GM19397 (cell line): ENCODE measurements at regions not wholly inside any gene's neighbourhood (a gene's known extent, or its start where the extent isn't known, plus 50 kb on each side); places are given as distances from the start of the nearest gene placed in this dataset.
"Not testable (repeated sequence)": the region's sequence is repeated elsewhere in the genome, so short reads cannot be mapped to it uniquely, and the experiment has no call there.

Experiments used
- ATAC-seq: cut with Tn5 transposase; IDR thresholded peaks from one replicate; pipeline ENCODE4 v1.9.1; 2021; ENCODE audit warnings: mild to moderate bottlenecking, moderate library complexity; ENCODE audit not compliant: unreplicated experiment

GRCh38 chr6:67686225-67686624 lies 948.9 kb upstream of the ADGRB3 start:
- not testable (repeated sequence) for ATAC-seq

GRCh38 chr6:67683960-67684359 lies 951.1 kb upstream of the ADGRB3 start:
- no peak for ATAC-seq

GRCh38 chr6:67680297-67680932 lies 954.7 kb upstream of the ADGRB3 start:
- no peak for ATAC-seq

- no peak for ATAC-seq
Measured at GRCh38 chr6:67679566-67680296, 955.4 kb upstream of the ADGRB3 start.

- no peak for ATAC-seq
Measured at GRCh38 chr6:67676892-67677291, 958.2 kb upstream of the ADGRB3 start.

GRCh38 chr6:67667637-67668422 lies 967.3 kb upstream of the ADGRB3 start:
- no peak for ATAC-seq

- ATAC-seq, result no peak
Measured at GRCh38 chr6:67666177-67666964, 968.7 kb upstream of the ADGRB3 start.

GRCh38 chr6:67664942-67665341 lies 970.1 kb upstream of the ADGRB3 start:
- ATAC-seq, result no peak

GRCh38 chr6:67663105-67663895 lies 971.8 kb upstream of the ADGRB3 start:
- no peak for ATAC-seq

- ATAC-seq, result no peak
Measured at GRCh38 chr6:67653561-67653960, 981.5 kb upstream of the ADGRB3 start.

GRCh38 chr6:67646550-67646949 lies 988.5 kb upstream of the ADGRB3 start:
- ATAC-seq, result no peak

GRCh38 chr6:67643281-67643680 lies 991.8 kb upstream of the ADGRB3 start:
- ATAC-seq, result no peak

- no peak for ATAC-seq
Measured at GRCh38 chr6:67642582-67642981, 992.5 kb upstream of the ADGRB3 start.

- no peak for ATAC-seq
Measured at GRCh38 chr6:67640484-67640883, 994.6 kb upstream of the ADGRB3 start.

- ATAC-seq, result no peak
Measured at GRCh38 chr6:67639161-67639560, 995.9 kb upstream of the ADGRB3 start.

GRCh38 chr6:67634199-67634598 lies 1000.9 kb upstream of the ADGRB3 start:
- no peak for ATAC-seq

- ATAC-seq, result no peak
Measured at GRCh38 chr6:67633058-67633457, 1002.0 kb upstream of the ADGRB3 start.

GRCh38 chr6:67630146-67630545 lies 1004.9 kb upstream of the ADGRB3 start:
- no peak for ATAC-seq

GRCh38 chr6:67629258-67629657 lies 1005.8 kb upstream of the ADGRB3 start:
- ATAC-seq, result no peak

- no peak for ATAC-seq
Measured at GRCh38 chr6:67615796-67616195, 1019.3 kb upstream of the ADGRB3 start.
